ENCODE measurements at regions not wholly inside any gene's neighbourhood (a gene's known extent, or its start where the extent isn't known, plus 50 kb on each side); places are given as distances from the start of the nearest gene placed in this dataset.
A peak's percentile ranks its signal among the peaks of the same experiment; 100 is the strongest.

DNA sequence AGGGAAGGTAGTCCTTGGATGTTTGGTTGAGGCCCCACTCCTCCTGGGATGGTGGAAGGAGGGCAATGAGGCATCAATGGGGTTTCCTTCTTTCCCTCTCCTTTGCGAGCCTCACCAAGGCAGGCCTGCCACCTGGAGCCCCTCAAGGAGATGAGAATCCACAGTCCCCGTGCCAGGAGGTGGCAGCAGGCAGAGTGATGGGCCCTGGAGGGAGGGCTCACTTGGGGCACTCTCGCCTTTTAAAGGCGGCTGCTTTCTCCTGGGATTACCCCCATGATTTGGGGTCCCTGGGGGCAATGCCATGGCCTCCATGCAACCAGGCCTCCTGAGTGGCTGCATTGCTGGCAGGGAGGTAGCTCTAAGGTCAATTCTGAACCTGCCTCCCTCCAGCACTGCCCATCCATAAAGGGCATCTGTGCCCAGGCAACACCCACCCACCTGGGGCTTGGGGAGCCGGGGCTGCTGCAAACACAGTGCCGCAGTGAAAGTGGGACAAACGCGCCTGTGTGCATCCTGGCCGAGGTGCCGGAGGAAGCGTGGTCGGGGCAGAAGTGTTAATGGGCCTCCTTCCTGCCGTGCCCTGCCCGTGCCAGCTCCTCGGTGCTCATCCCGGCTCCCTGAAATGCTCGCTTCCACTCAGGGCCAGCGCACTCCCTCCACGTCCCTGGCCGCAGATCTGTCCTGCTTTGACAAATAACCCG is 55.9 kb downstream of the ZFP36L2 start:
- TF ChIP-seq, protein P1, sequence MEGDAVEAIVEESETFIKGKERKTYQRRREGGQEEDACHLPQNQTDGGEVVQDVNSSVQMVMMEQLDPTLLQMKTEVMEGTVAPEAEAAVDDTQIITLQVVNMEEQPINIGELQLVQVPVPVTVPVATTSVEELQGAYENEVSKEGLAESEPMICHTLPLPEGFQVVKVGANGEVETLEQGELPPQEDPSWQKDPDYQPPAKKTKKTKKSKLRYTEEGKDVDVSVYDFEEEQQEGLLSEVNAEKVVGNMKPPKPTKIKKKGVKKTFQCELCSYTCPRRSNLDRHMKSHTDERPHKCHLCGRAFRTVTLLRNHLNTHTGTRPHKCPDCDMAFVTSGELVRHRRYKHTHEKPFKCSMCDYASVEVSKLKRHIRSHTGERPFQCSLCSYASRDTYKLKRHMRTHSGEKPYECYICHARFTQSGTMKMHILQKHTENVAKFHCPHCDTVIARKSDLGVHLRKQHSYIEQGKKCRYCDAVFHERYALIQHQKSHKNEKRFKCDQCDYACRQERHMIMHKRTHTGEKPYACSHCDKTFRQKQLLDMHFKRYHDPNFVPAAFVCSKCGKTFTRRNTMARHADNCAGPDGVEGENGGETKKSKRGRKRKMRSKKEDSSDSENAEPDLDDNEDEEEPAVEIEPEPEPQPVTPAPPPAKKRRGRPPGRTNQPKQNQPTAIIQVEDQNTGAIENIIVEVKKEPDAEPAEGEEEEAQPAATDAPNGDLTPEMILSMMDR (conservative IDR thresholded peaks at IDR 0.05; ENCODE audit: low read depth in 2 of 2): peak in 1 of 2 experiments; percentile 11; a peak in 1 of 4 replicates
- no peak for TF ChIP-seq EZH2phosphoT487 (IDR thresholded peaks at IDR 0.05; ENCODE audit: unreplicated experiment)
- no peak for TF ChIP-seq NANOG (IDR thresholded peaks at IDR 0.05; ENCODE audit: borderline replicate concordance)

Data from GM23338 (cell line).